Mesodermal cell (in vitro differentiated cells): ENCODE measurements at regions not wholly inside any gene's neighbourhood (a gene's known extent, or its start where the extent isn't known, plus 50 kb on each side); places are given as distances from the start of the nearest gene placed in this dataset.

ENCODE experiments used
- H3K27ac ChIP-seq: 2 replicates; pipeline ENCODE4 v1.7.0; 2013; ENCODE audit warnings: mild to moderate bottlenecking, low read depth, low read length, moderate library complexity; ENCODE audit not compliant: severe bottlenecking
- H3K36me3 ChIP-seq: 2 replicates; pipeline ENCODE4 v1.7.1; 2013; ENCODE audit warnings: mild to moderate bottlenecking, low read length, moderate library complexity; ENCODE audit not compliant: control insufficient read depth, insufficient read depth
- H3K4me1 ChIP-seq: one replicate; pipeline ENCODE4 v1.7.1; 2013; ENCODE audit warnings: mild to moderate bottlenecking, low read length; ENCODE audit not compliant: insufficient read depth, control insufficient read depth, poor library complexity, severe bottlenecking
- H3K4me3 ChIP-seq: 2 replicates; pipeline ENCODE4 v1.7.0; 2013; ENCODE audit warnings: low read length, control low read depth, mild to moderate bottlenecking; ENCODE audit not compliant: insufficient read depth, poor library complexity, severe bottlenecking; ENCODE audit errors: extremely low read depth
- H3K9me3 ChIP-seq: 2 replicates; pipeline ENCODE4 v1.7.1; 2013; ENCODE audit warnings: mild to moderate bottlenecking, low read length, moderate library complexity; ENCODE audit not compliant: control insufficient read depth
- WGBS, 2 experiments: methylation state at CpG; one replicate each; pipeline ENCODE4 v1.1.5; 2013; ENCODE audit warnings: missing lambda C conversion rate in 2 of 2; ENCODE audit not compliant: insufficient coverage in 2 of 2; 5-methylcytosine and 5-hydroxymethylcytosine counted together

DNA sequence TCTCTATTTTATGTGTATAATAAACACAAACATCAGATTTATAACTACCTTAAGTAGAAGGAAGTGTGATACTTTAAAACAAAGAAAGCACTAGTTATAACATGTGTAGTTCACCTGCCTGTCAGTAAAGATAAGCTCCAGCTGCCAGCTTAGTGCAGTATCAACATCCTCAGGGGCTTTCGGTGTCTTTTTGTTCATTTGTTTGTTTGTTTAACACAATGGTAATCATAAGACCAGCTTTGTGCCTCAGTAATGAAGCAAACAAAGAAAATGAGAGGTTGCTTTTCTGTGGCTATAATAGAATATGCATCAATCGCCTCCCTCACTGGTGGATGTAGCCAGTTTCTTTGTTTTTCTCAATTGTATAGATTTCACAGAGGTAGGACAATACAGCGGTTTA is 1499.0 kb upstream of the TMEFF2 start:
- H3K27ac ChIP-seq: no peak overlapping the region
- no peaks in the 10 kb centered on the region for H3K36me3 ChIP-seq
- no peaks in the 10 kb centered on the region for H3K4me1 ChIP-seq
- H3K9me3 ChIP-seq: no peaks in the 10 kb centered on the region
- WGBS, 2 experiments: 97% methylated on average over 3 of the region's 3 CpGs; no CpG with 5 or more reads in 1 of the 2 experiments
- H3K4me3 ChIP-seq: no peak overlapping the region

DNA sequence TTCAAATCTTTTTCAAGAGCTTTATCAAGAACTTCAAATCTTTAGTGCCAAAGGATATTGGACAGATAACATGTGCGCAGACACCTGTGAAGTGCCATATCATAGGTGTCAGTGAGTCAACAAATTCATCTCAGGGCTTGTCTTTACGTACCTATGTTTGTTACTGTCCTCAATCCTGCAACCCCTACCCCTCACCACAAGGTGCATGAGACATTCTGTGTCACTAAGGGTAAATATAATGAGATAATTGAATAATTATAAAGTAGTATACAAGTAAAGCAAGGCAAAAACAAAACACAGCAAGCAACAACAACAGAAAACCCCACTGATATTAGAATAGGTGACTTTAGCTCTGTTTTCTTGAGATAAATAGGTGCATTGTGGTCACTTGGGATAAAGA is 1495.8 kb upstream of the TMEFF2 start:
- WGBS, 2 experiments: 91 to 100% methylated on average over 1 of the region's 2 CpGs
- Histone ChIP-seq H3K4me3 (no peak overlapping the region), H3K9me3 (no peaks in the 10 kb centered on the region), H3K27ac (no peak overlapping the region), H3K4me1 (no peaks in the 10 kb centered on the region), H3K36me3 (no peaks in the 10 kb centered on the region)

- no peak overlapping the region for H3K27ac ChIP-seq
- H3K36me3 ChIP-seq: no peaks in the 10 kb centered on the region
- no peaks in the 10 kb centered on the region for H3K9me3 ChIP-seq
- H3K4me3 ChIP-seq: no peak overlapping the region
- 80 to 96% methylated on average over 2 to 3 of the region's 4 CpGs for WGBS, 2 experiments
- no peaks in the 10 kb centered on the region for H3K4me1 ChIP-seq
Measured at GRCh38 chr2:193687195-193687594, 1492.5 kb upstream of the TMEFF2 start.

- H3K4me1 ChIP-seq: no peaks in the 10 kb centered on the region
- no peak overlapping the region for H3K27ac ChIP-seq
- 17 to 57% methylated on average over 1 of the region's 1 CpG for WGBS, 2 experiments
- H3K36me3 ChIP-seq: no peaks in the 10 kb centered on the region
- no peak overlapping the region for H3K4me3 ChIP-seq
- no peaks in the 10 kb centered on the region for H3K9me3 ChIP-seq
Measured at GRCh38 chr2:193679847-193680246, 1485.1 kb upstream of the TMEFF2 start.

GRCh38 chr2:193670478-193670877 is 1475.7 kb upstream of the TMEFF2 start:
- no peak overlapping the region for H3K27ac ChIP-seq
- 76 to 88% methylated on average over 1 of the region's 1 CpG for WGBS, 2 experiments

DNA sequence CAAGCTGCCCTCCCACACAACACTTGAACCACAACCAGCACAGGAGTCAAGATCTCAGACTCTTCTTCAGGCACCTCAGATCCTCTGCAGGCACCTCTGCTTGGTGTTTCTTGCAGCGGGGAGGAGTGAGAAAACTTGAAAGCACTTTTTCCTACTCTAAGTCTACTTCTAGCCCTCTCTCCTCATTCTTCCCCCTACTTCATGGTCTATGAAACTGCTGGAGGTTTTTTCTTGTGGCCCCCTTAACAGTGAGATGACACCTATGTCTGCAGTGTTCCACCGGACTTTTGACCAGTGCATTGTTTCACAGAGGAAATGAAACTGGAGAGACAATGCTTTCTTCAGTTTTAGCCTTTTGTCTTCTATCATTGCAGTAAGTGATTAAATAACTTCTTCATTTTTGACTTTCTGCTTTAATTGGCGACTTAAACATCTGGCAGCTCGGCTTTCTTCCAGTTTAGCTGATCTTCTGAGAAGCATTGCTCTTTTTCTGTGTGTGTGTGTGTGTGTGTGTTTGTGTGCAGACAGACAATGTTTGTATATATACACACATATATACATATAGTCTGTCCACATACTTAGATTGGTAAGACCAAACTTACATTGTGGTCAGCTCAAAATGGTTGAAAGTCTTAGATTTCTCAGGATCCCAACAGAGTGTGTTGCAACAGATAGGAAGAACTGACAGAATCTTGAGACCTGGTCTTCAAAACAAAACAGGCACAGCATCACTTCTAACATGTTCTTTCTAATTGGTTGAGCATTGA is 1474.0 kb upstream of the TMEFF2 start:
- Histone ChIP-seq H3K4me1 (no peaks in the 10 kb centered on the region), H3K4me3 (no peak overlapping the region), H3K36me3 (no peaks in the 10 kb centered on the region), H3K9me3 (no peaks in the 10 kb centered on the region), H3K27ac (no peak overlapping the region)
- WGBS, 2 experiments: 67 to 94% methylated on average over 1 to 2 of the region's 4 CpGs

More at GRCh38 chr2:193670478-193670877, 1475.7 kb upstream of the TMEFF2 start:
- Histone ChIP-seq H3K36me3 (no peaks in the 10 kb centered on the region), H3K9me3 (no peaks in the 10 kb centered on the region), H3K4me3 (no peak overlapping the region), H3K4me1 (no peaks in the 10 kb centered on the region)

- H3K4me3 ChIP-seq: no peak overlapping the region
- no peaks in the 10 kb centered on the region for H3K4me1 ChIP-seq
- 100% methylated on average over 1 of the region's 1 CpG; no CpG with 5 or more reads in 1 of the 2 experiments for WGBS, 2 experiments
- H3K9me3 ChIP-seq: no peaks in the 10 kb centered on the region
- no peak overlapping the region for H3K27ac ChIP-seq
- H3K36me3 ChIP-seq: no peaks in the 10 kb centered on the region
Measured at GRCh38 chr2:193627927-193628272, 1433.2 kb upstream of the TMEFF2 start.

GRCh38 chr2:193627187-193627926 is 1432.6 kb upstream of the TMEFF2 start:
- Histone ChIP-seq H3K36me3 (no peaks in the 10 kb centered on the region), H3K4me1 (no peaks in the 10 kb centered on the region), H3K9me3 (no peaks in the 10 kb centered on the region), H3K4me3 (no peak overlapping the region), H3K27ac (no peak overlapping the region)
- WGBS, 2 experiments: 100% methylated on average over 1 of the region's 3 CpGs; no CpG with 5 or more reads in 1 of the 2 experiments

DNA sequence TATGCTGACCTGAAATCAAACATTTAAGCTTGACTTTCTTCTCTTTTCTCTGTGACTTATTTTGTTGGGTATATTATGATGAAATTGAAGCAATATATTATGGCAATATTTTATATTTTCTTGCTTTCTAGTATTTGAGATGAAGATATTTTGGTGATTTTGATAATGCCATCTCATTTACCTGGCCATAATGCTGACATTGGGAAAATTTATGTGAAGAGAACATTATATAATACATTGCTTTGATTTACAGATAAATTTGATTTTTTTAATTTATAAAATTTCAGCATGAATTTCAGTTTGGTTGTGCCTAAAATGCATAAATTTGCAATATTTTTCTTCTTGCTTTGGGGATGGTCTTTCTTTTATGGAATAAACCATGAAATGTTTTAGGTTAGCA is 1413.7 kb upstream of the TMEFF2 start:
- no peak overlapping the region for H3K27ac ChIP-seq
- H3K4me1 ChIP-seq: no peaks in the 10 kb centered on the region
- no peaks in the 10 kb centered on the region for H3K9me3 ChIP-seq
- no peaks in the 10 kb centered on the region for H3K36me3 ChIP-seq
- H3K4me3 ChIP-seq: no peak overlapping the region

DNA sequence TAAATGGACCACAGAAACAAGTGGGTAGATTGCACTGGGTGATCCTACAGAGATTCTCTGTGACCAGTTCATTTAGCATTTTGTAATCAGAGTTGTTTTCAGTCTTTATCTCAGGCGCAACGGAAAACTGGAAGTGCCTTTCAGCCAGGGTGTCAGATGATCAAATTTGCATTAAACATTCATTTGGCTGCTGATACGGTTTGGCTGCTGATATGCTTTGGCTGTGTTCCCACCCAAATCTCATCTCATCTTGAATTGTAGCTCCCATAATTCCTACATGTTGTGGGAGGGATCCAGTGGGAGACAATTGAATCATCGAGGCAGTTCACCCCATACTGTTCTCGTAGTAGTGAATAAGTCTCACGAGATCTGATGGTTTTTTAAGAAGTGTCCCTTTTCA is 1396.1 kb upstream of the TMEFF2 start:
- WGBS, 2 experiments: 91 to 93% methylated on average over 4 to 6 of the region's 6 CpGs
- Histone ChIP-seq H3K36me3 (no peaks in the 10 kb centered on the region), H3K4me3 (no peak overlapping the region), H3K9me3 (no peaks in the 10 kb centered on the region), H3K4me1 (no peaks in the 10 kb centered on the region), H3K27ac (no peak overlapping the region)

DNA sequence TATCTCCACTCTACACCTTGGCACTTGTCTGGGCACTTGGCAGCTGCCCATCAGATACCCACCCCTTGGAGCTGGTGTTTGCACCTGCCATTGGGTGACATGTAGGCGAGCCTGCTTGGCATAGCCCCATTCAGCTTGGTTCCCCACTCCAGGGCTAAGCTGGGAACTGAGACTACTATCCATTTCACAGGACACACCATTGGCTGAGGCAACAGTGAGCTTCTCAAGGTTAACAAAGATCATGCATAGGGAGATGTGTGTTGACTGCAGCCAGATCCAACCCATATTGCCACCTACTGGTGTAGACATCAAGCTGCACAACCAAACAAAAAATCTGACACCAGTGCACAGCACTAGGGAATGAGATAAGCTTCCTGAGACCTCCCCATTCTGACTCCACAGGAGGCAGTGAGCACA is 1389.8 kb upstream of the TMEFF2 start:
- H3K27ac ChIP-seq: no peak overlapping the region
- H3K9me3 ChIP-seq: no peaks in the 10 kb centered on the region
- H3K4me1 ChIP-seq: no peaks in the 10 kb centered on the region
- WGBS, 2 experiments: 67 to 100% methylated on average over 1 of the region's 1 CpG
- H3K36me3 ChIP-seq: no peaks in the 10 kb centered on the region
- H3K4me3 ChIP-seq: no peak overlapping the region
